ENCODE measurements at regions not wholly inside any gene's neighbourhood (a gene's known extent, or its start where the extent isn't known, plus 50 kb on each side); places are given as distances from the start of the nearest gene placed in this dataset.

DNA sequence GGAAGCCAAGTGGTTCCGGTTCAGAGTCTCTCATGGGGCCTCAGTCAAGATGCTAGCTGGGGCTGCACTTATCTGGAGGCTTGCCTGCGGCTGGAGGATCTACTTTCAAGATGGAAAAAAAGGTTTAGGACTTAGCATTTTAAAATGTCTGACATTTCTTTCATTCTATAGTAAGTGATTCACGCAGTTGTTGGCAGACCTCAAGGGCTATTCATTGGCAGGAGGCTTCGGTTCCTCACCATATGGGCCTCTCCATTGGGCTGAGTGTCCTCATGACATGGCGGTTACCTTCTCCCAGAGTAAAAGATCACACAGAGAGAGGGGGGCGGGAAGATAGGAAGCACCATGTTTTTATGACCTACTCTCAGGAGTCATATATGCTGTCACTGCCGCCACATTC lies 298.0 kb upstream of the PLET1 start:
- Histone ChIP-seq H4K8ac (ENCODE audit: extremely low read depth, insufficient read depth, low read length) (no peak overlapping the region), H3K23me2 (ENCODE audit: low read depth, low read length) (no peaks in the 10 kb centered on the region), H2AK5ac (ENCODE audit: low read depth, low read length) (no peak overlapping the region), H3K4me1 (replicated peaks in 1 of 4; ENCODE audit: control insufficient read depth in 3 of 4, insufficient read depth in 4 of 4, low read length in 3 of 4) (no peaks in the 10 kb centered on the region; a peak in 1 of 7 replicates), H3K56ac (replicated peaks; ENCODE audit: insufficient read length, low read depth, low read length) (no peak overlapping the region), H3K79me2 (ENCODE audit: control insufficient read depth in 1 of 2, insufficient read depth in 2 of 2, low read length in 2 of 2) (no peaks in the 10 kb centered on the region), H3K14ac (ENCODE audit: insufficient read length) (no peak overlapping the region), H4K91ac (replicated peaks; ENCODE audit: insufficient read length, low read length) (no peak overlapping the region), H2AFZ (ENCODE audit: low read length) (no peak overlapping the region), H2BK5ac (ENCODE audit: low read depth, low read length) (no peak overlapping the region), H2BK15ac (ENCODE audit: low read length) (no peak overlapping the region), H2BK20ac (ENCODE audit: low read length) (no peak overlapping the region), H3K4ac (replicated peaks; ENCODE audit: insufficient read length, low read depth, low read length) (no peak overlapping the region), H4K20me1 (replicated peaks in 1 of 2; ENCODE audit: control insufficient read depth in 1 of 2, insufficient read depth in 2 of 2, low read length in 2 of 2) (no peaks in the 10 kb centered on the region), H3K36me3 (ENCODE audit: control insufficient read depth in 2 of 4, insufficient read depth in 4 of 4, low read length in 3 of 4) (no peaks in the 10 kb centered on the region), H4K5ac (ENCODE audit: insufficient read length, low read depth, low read length) (no peak overlapping the region), H2BK120ac (replicated peaks; ENCODE audit: low read depth, low read length) (no peak overlapping the region), H2BK12ac (ENCODE audit: low read depth, low read length) (no peak overlapping the region), H3K4me2 (ENCODE audit: insufficient read depth in 1 of 2, low read depth in 2 of 2, low read length in 2 of 2) (no peak overlapping the region), H3K79me1 (ENCODE audit: low read depth, low read length) (no peaks in the 10 kb centered on the region), H3K18ac (ENCODE audit: extremely low read depth, low read length) (no peak overlapping the region), H3K4me3 (ENCODE audit: extremely low read depth in 1 of 4, insufficient read depth in 2 of 4, low read depth in 3 of 4, low read length in 4 of 4) (no peak overlapping the region), H3K23ac (ENCODE audit: insufficient read length) (no peak overlapping the region), H3K27me3 (replicated peaks in 1 of 4; ENCODE audit: control insufficient read depth in 3 of 4, extremely low read depth in 1 of 4, insufficient read depth in 3 of 4, low read length in 3 of 4) (no peaks in the 10 kb centered on the region; a peak in 1 of 7 replicates), H3K9ac (replicated peaks in 1 of 4; ENCODE audit: extremely low read depth in 1 of 4, low read depth in 3 of 4, low read length in 3 of 4) (no peak overlapping the region), H3K27ac (ENCODE audit: low read depth, low read length) (no peak overlapping the region), H3K9me3 (ENCODE audit: insufficient read depth in 2 of 2, low read depth in 1 of 2, low read length in 1 of 2) (no peaks in the 10 kb centered on the region)
- DNase-seq (ENCODE audit: low read depth in 1 of 2, low spot score in 2 of 2), result no peak
- TF ChIP-seq RBBP5 (IDR thresholded peaks at IDR 0.05; ENCODE audit: borderline replicate concordance, low read depth, low read length) (no peak), KDM1A (IDR thresholded peaks at IDR 0.05; ENCODE audit: borderline replicate concordance, low read length) (no peak), SIX5 (IDR thresholded peaks at IDR 0.05; ENCODE audit: low read depth, low read length) (no peak), SUZ12 (IDR thresholded peaks at IDR 0.05; ENCODE audit: low read length) (no peak), SP4 (IDR thresholded peaks at IDR 0.05; ENCODE audit: low read length) (no peak), SAP30 (IDR thresholded peaks at IDR 0.05; ENCODE audit: insufficient read depth, insufficient replicate concordance, low read length) (no peak)
- ChIA-PET CTCF (ENCODE audit: partially characterized antibody) (interaction anchor here (0.6 to 1.2 kb wide), 3 partner anchors 104 to 607 kb away, joined by 4 to 5 read pairs (median 4); no protein-coding TSS in a partner anchor), POLR2A (ENCODE audit: partially characterized antibody) (no interaction called here)
- FAIRE-seq, result no peak
- 89% methylated on average over 7 of the region's 7 CpGs; no CpG with 5 or more reads in 1 of the 2 experiments for WGBS, 2 experiments (ENCODE audit: extremely low coverage in 1 of 2, insufficient coverage in 1 of 2, insufficient read length in 1 of 2, insufficient replicate concordance in 2 of 2, low coverage in 1 of 2, low lambda C conversion rate in 2 of 2, missing lambda C conversion rate in 1 of 2)

Data from H1 (cell line).